HepG2 (cell line): ENCODE measurements at regions not wholly inside any gene's neighbourhood (a gene's known extent, or its start where the extent isn't known, plus 50 kb on each side); places are given as distances from the start of the nearest gene placed in this dataset.

ENCODE experiments used
- ATAC-seq: fragments of 200-7000 bp; cut with Tn5 transposase; 3 replicates; pipeline ENCODE4 v1.9.1; 2020; ENCODE audit warnings: mild to moderate bottlenecking, moderate library complexity
- BruUV-seq: library from RNA; stranded (reverse); fragments of 400-500 nt; replicated peaks from 2 replicates; lab custom pipeline; 2021; lab: Mats Ljungman, UMichigan
- CTCF ChIA-PET: fragments of 300-600 bp; formaldehyde crosslinking; extraction: SDS; loops from one replicate; lab custom pipeline; 2021; ENCODE audit warnings: low total read pairs, inconsistent platforms, low intra/inter-chr PET ratio; lab: Yijun Ruan, JAX
- POLR2A ChIA-PET: fragments of 350-600 bp; sonication (Branson Sonifier 250); formaldehyde crosslinking; loops from one replicate; lab custom pipeline; 2020; ENCODE audit warnings: antibody characterized with exemption, inconsistent platforms; lab: Yijun Ruan, JAX
- DNase-seq: peaks from one replicate; pipeline ENCODE4 v3.0.0-alpha.2; 2015; ENCODE audit warnings: low spot score
- FAIRE-seq: peaks from 3 replicates; lab custom pipeline; 2011; peaks lifted over from hg19 to GRCh38; lab: Jason Lieb, UNC
- H2AFZ ChIP-seq: one replicate; pipeline ENCODE4 v1.6.1; 2011; ENCODE audit warnings: low read length, inconsistent platforms
- H3K27ac ChIP-seq: fragments of 300-600 bp; 3 replicates; pipeline ENCODE4 v1.8.0; 2011; ENCODE audit warnings: mixed run types, mild to moderate bottlenecking, mixed read lengths, low read length, inconsistent platforms; ENCODE audit not compliant: insufficient read depth; ENCODE audit errors: extremely low read length
- H3K27me3 ChIP-seq, 2 experiments: fragments of 200-600 bp in 1 of 2; 2 replicates in 1 of 2; 3 replicates in 1 of 2; pipeline versions ENCODE4 v1.6.0 to v1.8.0; 2011; ENCODE audit warnings: low read length in 2 of 2, mild to moderate bottlenecking in 2 of 2, moderate library complexity in 2 of 2, inconsistent platforms in 1 of 2; ENCODE audit not compliant: insufficient read depth in 2 of 2, control insufficient read depth in 1 of 2
- H3K36me3 ChIP-seq, 2 experiments: fragments of 200-600 bp in 1 of 2; replicated peaks in 1 of 2; 2 replicates in 1 of 2; 3 replicates in 1 of 2; pipeline versions ENCODE4 v1.5.1 to v1.8.0; 2011; ENCODE audit warnings: low read length in 2 of 2, inconsistent platforms in 1 of 2; ENCODE audit not compliant: insufficient read depth in 2 of 2, control insufficient read depth in 1 of 2
- H3K4me1 ChIP-seq: 2 replicates; pipeline ENCODE4 v1.5.1; 2012; ENCODE audit warnings: low read length, inconsistent platforms; ENCODE audit not compliant: insufficient read depth
- H3K4me2 ChIP-seq: 2 replicates; pipeline ENCODE4 v1.6.0; 2011; ENCODE audit warnings: low read depth, low read length, inconsistent platforms
- H3K4me3 ChIP-seq, 3 experiments: fragments of 200-600 bp in 1 of 3; sonication (generic), shearing (Covaris generic) in 1 of 3; replicated peaks in 1 of 3; 2 replicates each; pipeline ENCODE4 v1.5.1; 2011 to 2016; ENCODE audit warnings: low read length in 3 of 3, inconsistent platforms in 2 of 3, low read depth in 2 of 3, mild to moderate bottlenecking in 2 of 3, control low read depth in 1 of 3, mixed read lengths in 1 of 3; ENCODE audit not compliant: insufficient read depth in 1 of 3
- H3K79me2 ChIP-seq: one replicate; pipeline ENCODE4 v1.6.1; 2011; ENCODE audit warnings: low read length, inconsistent platforms; ENCODE audit not compliant: insufficient read depth
- H3K9ac ChIP-seq: 2 replicates; pipeline ENCODE4 v1.6.0; 2011; ENCODE audit warnings: mild to moderate bottlenecking, low read depth, low read length, inconsistent platforms; ENCODE audit not compliant: insufficient read depth
- H3K9me3 ChIP-seq: 2 replicates; pipeline ENCODE4 v1.5.1; 2012; ENCODE audit warnings: mild to moderate bottlenecking, low read length
- H4K20me1 ChIP-seq: 2 replicates; pipeline ENCODE4 v1.6.0; 2011; ENCODE audit warnings: inconsistent platforms, mild to moderate bottlenecking, low read length, moderate library complexity; ENCODE audit not compliant: insufficient read depth
- BHLHE40 ChIP-seq: IDR thresholded peaks from 2 replicates; pipeline ENCODE4 v1.6.1; 2011; ENCODE audit warnings: low read length, improper control_type of control experiment
- EED ChIP-seq: sonication (generic); formaldehyde crosslinking; IDR thresholded peaks from 2 replicates; pipeline ENCODE4 v1.5.0; 2020; ENCODE audit warnings: mild to moderate bottlenecking, missing genetic modification reagents
- HCFC1 ChIP-seq: fragments of 150-350 bp; IDR thresholded peaks from 2 replicates; pipeline ENCODE4 v1.6.1; 2014; ENCODE audit warnings: low read depth, low read length
- SOX6 ChIP-seq, 2 experiments: fragments of 450-650 bp in 1 of 2; sonication (generic) in 1 of 2; formaldehyde crosslinking in 1 of 2; IDR thresholded peaks; 2 replicates each; pipeline versions ENCODE4 v1.4.0 to v1.6.1; 2017 to 2020; ENCODE audit warnings: antibody characterized with exemption in 1 of 2, mild to moderate bottlenecking in 1 of 2, missing genetic modification reagents in 1 of 2
- STAT6 ChIP-seq: sonication (generic); formaldehyde crosslinking; IDR thresholded peaks from 2 replicates; pipeline ENCODE4 v1.4.0; 2020; ENCODE audit warnings: missing genetic modification reagents, mild to moderate bottlenecking, borderline replicate concordance
- TRAFD1 ChIP-seq: sonication (generic); formaldehyde crosslinking; IDR thresholded peaks from 2 replicates; pipeline ENCODE4 v1.5.1; 2020; ENCODE audit warnings: missing genetic modification reagents, mild to moderate bottlenecking, borderline replicate concordance
- ZNF343 ChIP-seq: sonication (generic); formaldehyde crosslinking; IDR thresholded peaks from 2 replicates; pipeline ENCODE4 v1.4.0; 2020; ENCODE audit warnings: mild to moderate bottlenecking, missing genetic modification reagents
- ZNF761 ChIP-seq: sonication (generic); formaldehyde crosslinking; conservative IDR thresholded peaks from 2 replicates; pipeline ENCODE4 v1.4.0; 2020; ENCODE audit warnings: mild to moderate bottlenecking, missing genetic modification reagents
- WGBS: methylation state at CpG from one replicate; pipeline ENCODE4 v1.1.6; 2017; ENCODE audit warnings: low lambda C conversion rate; 5-methylcytosine and 5-hydroxymethylcytosine counted together
- in situ Hi-C: cut with HindIII; loops from 2 replicates; pipeline ENCODE4 v1.10.0; 2017; ENCODE audit warnings: low pct_unique_long_range_greater_than_20kb; ENCODE audit not compliant: extremely low pct_ligation_motif_present
- intact Hi-C: fragments of 100-400 bp; cut with micrococcal nuclease; formaldehyde crosslinking; loops from one replicate; pipeline ENCODE4 v1.10.0; 2022; ENCODE audit not compliant: unreplicated experiment
- TF ChIP-seq, protein P1 (sequence below), 2 experiments: sonication (generic) in 1 of 2; formaldehyde crosslinking in 1 of 2; IDR thresholded peaks; 2 replicates each; pipeline versions ENCODE4 v1.4.0 to v1.6.1; 2018 to 2020; ENCODE audit warnings: missing genetic modification reagents in 2 of 2, borderline replicate concordance in 1 of 2, low read depth in 1 of 2, mild to moderate bottlenecking in 1 of 2, missing biosample characterization in 1 of 2

DNA sequence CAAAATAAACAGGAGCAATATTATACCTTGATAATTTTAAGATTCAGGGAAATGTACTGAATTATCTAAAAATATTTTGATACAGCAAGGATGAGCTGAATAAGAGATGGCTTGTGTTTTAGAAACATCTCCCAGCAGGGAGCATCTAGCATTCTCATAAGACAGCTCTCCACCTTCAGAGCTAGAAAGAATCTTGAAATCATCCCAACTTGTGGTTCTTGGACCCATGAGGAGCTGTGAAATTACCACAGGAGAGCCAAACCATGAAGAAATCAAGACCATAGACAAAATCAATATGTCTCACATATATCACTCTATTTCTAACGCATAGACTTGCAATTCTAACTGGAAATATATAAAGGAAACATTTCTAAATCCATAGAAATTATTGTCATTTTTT, 210.6 kb upstream of the DKK2 start:
- Histone ChIP-seq H3K27me3 (no peaks in the 10 kb centered on the region), H3K36me3 (no peaks in the 10 kb centered on the region), H2AFZ (no peak overlapping the region), H4K20me1 (no peaks in the 10 kb centered on the region), H3K4me2 (no peak overlapping the region), H3K79me2 (no peaks in the 10 kb centered on the region), H3K27ac (no peak overlapping the region), H3K9me3 (no peaks in the 10 kb centered on the region), H3K4me1 (no peaks in the 10 kb centered on the region), H3K4me3 (no peak overlapping the region), H3K9ac (no peak overlapping the region)
- in situ Hi-C loops, result no loop called here
- intact Hi-C loops, result no loop called here
- FAIRE-seq (no peak), DNase-seq (no peak), ATAC-seq (no peak)
- BruUV-seq, result no TSS peak
- 31% methylated on average over 1 of the region's 1 CpG for WGBS
- no peak for TF ChIP-seq SOX6 (IDR thresholded peaks at IDR 0.05)
- no peak for TF ChIP-seq SOX6 (CRISPR knock-in tag; IDR thresholded peaks at IDR 0.05)
- TF ChIP-seq EED, result no peak
- TF ChIP-seq TRAFD1, result no peak
- TF ChIP-seq STAT6 (CRISPR knock-in tag), result no peak
- TF ChIP-seq HCFC1, result no peak
- TF ChIP-seq BHLHE40, result no peak
- TF ChIP-seq ZNF761 (CRISPR knock-in tag), result no peak
- TF ChIP-seq, protein P1, sequence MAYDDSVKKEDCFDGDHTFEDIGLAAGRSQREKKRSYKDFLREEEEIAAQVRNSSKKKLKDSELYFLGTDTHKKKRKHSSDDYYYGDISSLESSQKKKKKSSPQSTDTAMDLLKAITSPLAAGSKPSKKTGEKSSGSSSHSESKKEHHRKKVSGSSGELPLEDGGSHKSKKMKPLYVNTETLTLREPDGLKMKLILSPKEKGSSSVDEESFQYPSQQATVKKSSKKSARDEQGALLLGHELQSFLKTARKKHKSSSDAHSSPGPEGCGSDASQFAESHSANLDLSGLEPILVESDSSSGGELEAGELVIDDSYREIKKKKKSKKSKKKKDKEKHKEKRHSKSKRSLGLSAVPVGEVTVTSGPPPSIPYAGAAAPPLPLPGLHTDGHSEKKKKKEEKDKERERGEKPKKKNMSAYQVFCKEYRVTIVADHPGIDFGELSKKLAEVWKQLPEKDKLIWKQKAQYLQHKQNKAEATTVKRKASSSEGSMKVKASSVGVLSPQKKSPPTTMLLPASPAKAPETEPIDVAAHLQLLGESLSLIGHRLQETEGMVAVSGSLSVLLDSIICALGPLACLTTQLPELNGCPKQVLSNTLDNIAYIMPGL (CRISPR knock-in tag; IDR thresholded peaks at IDR 0.05; ENCODE audit: borderline replicate concordance in 1 of 2, low read depth in 1 of 2), result no peak
- TF ChIP-seq ZNF343 (CRISPR knock-in tag), result no peak
- ChIA-PET CTCF (no interaction called here), POLR2A (no interaction called here)
